SK-N-SH treated with all-trans-retinoic acid at 6 μM for 48 hours (cell line): ENCODE measurements at regions not wholly inside any gene's neighbourhood (a gene's known extent, or its start where the extent isn't known, plus 50 kb on each side); places are given as distances from the start of the nearest gene placed in this dataset.

Experiments
- ARNTL ChIP-seq: fragments of 450-650 bp; formaldehyde crosslinking; IDR thresholded peaks from 2 replicates; pipeline ENCODE4 v1.5.0; 2020; ENCODE audit warnings: low read depth, mild to moderate bottlenecking, moderate library complexity, borderline replicate concordance
- BACH2 ChIP-seq: fragments of 250-450 bp; sonication (Bioruptor Pico); IDR thresholded peaks from 2 replicates; pipeline ENCODE4 v1.9.0; 2021; ENCODE audit warnings: mild to moderate bottlenecking, borderline replicate concordance
- GLIS3 ChIP-seq: fragments of 250-450 bp; sonication (Bioruptor Pico); IDR thresholded peaks from 2 replicates; pipeline ENCODE4 v1.5.0; 2020; ENCODE audit warnings: mild to moderate bottlenecking, moderate library complexity
- OSR1 ChIP-seq: fragments of 250-450 bp; sonication (Bioruptor Pico); IDR thresholded peaks from 2 replicates; pipeline ENCODE4 v1.8.0; 2022; ENCODE audit warnings: moderate library complexity, mild to moderate bottlenecking, inconsistent platforms
- SNAI2 ChIP-seq: fragments of 250-450 bp; sonication (Bioruptor Pico); IDR thresholded peaks from 2 replicates; pipeline ENCODE4 v1.5.0; 2020; ENCODE audit warnings: mild to moderate bottlenecking, moderate library complexity
- ZC3H10 ChIP-seq: fragments of 250-450 bp; sonication (Bioruptor Pico); IDR thresholded peaks from 2 replicates; pipeline ENCODE4 v1.5.1; 2021; ENCODE audit warnings: mild to moderate bottlenecking, moderate library complexity
- ZFP30 ChIP-seq: fragments of 450-650 bp; formaldehyde crosslinking; IDR thresholded peaks from 2 replicates; pipeline ENCODE4 v1.5.0; 2022; ENCODE audit warnings: mild to moderate bottlenecking, moderate library complexity
- ZNF70 ChIP-seq: fragments of 450-650 bp; formaldehyde crosslinking; IDR thresholded peaks from 2 replicates; pipeline ENCODE4 v1.5.0; 2020; ENCODE audit warnings: mild to moderate bottlenecking, moderate library complexity
- ZNF8 ChIP-seq: fragments of 450-650 bp; formaldehyde crosslinking; IDR thresholded peaks from 2 replicates; pipeline ENCODE4 v1.5.0; 2020; ENCODE audit warnings: mild to moderate bottlenecking, moderate library complexity
- TF ChIP-seq, protein P1 (sequence below): fragments of 250-450 bp; sonication (Bioruptor Pico); IDR thresholded peaks from 2 replicates; pipeline ENCODE4 v1.8.0; 2020; ENCODE audit warnings: mild to moderate bottlenecking, moderate library complexity, borderline replicate concordance
- TF ChIP-seq, protein P2 (sequence below): fragments of 250-450 bp; sonication (Bioruptor Pico); IDR thresholded peaks from 2 replicates; pipeline ENCODE4 v1.5.1; 2020; ENCODE audit warnings: low read depth, mild to moderate bottlenecking, moderate library complexity

DNA sequence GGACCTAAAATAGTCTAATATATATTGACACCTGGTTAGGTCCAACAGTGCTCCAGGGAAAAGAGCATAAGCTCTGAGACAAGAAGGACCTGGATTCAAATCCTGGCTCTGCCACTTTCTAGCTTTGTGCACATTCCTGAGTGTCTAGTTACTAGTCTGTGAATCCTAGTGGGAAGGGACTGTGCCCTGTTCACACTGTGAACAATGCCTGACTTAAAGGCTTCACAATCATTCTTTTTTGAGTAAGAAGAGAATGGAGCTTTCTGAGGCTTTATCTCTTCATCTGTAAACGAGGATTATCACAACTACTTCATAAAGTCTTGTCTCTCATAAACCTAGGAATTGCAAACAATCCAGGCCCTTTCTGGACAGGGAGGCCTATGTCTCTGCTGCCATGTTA lies 235.9 kb downstream of the SOX2 start:
- TF ChIP-seq ZC3H10, result no peak
- TF ChIP-seq ZFP30, result no peak
- no peak for TF ChIP-seq SNAI2
- TF ChIP-seq ZNF8 (CRISPR knock-in tag), result no peak
- TF ChIP-seq, protein P1, sequence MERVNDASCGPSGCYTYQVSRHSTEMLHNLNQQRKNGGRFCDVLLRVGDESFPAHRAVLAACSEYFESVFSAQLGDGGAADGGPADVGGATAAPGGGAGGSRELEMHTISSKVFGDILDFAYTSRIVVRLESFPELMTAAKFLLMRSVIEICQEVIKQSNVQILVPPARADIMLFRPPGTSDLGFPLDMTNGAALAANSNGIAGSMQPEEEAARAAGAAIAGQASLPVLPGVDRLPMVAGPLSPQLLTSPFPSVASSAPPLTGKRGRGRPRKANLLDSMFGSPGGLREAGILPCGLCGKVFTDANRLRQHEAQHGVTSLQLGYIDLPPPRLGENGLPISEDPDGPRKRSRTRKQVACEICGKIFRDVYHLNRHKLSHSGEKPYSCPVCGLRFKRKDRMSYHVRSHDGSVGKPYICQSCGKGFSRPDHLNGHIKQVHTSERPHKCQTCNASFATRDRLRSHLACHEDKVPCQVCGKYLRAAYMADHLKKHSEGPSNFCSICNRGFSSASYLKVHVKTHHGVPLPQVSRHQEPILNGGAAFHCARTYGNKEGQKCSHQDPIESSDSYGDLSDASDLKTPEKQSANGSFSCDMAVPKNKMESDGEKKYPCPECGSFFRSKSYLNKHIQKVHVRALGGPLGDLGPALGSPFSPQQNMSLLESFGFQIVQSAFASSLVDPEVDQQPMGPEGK, result no peak
- TF ChIP-seq OSR1 (CRISPR knock-in tag), result no peak
- no peak for TF ChIP-seq ZNF70 (CRISPR knock-in tag)
- no peak for TF ChIP-seq BACH2
- TF ChIP-seq, protein P2, sequence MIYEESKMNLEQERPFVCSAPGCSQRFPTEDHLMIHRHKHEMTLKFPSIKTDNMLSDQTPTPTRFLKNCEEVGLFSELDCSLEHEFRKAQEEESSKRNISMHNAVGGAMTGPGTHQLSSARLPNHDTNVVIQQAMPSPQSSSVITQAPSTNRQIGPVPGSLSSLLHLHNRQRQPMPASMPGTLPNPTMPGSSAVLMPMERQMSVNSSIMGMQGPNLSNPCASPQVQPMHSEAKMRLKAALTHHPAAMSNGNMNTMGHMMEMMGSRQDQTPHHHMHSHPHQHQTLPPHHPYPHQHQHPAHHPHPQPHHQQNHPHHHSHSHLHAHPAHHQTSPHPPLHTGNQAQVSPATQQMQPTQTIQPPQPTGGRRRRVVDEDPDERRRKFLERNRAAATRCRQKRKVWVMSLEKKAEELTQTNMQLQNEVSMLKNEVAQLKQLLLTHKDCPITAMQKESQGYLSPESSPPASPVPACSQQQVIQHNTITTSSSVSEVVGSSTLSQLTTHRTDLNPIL, result no peak
- TF ChIP-seq ARNTL, result no peak
- no peak for TF ChIP-seq GLIS3 (CRISPR knock-in tag)
